ENCODE measurements at regions not wholly inside any gene's neighbourhood (a gene's known extent, or its start where the extent isn't known, plus 50 kb on each side); places are given as distances from the start of the nearest gene placed in this dataset.

DNA sequence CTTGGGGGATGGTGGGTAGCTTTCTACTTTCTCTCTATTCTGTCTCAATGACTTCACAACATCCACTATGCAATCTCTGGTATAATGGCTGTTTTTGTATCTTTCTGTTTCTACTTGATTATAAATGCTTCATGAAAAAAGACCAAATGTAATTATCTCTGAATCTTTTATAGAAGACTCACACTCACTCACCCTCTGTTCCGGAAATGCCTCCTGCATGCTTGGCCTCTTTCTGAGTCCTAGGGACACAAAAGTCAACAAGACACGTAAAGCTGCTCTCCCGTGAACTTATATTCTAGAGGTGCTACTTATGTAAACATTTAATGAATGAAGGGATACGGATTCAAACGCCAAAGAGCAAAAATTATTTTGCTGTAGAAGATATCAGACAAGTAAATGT lies 502.2 kb upstream of the SOX11 start:
- TF ChIP-seq, protein P1, sequence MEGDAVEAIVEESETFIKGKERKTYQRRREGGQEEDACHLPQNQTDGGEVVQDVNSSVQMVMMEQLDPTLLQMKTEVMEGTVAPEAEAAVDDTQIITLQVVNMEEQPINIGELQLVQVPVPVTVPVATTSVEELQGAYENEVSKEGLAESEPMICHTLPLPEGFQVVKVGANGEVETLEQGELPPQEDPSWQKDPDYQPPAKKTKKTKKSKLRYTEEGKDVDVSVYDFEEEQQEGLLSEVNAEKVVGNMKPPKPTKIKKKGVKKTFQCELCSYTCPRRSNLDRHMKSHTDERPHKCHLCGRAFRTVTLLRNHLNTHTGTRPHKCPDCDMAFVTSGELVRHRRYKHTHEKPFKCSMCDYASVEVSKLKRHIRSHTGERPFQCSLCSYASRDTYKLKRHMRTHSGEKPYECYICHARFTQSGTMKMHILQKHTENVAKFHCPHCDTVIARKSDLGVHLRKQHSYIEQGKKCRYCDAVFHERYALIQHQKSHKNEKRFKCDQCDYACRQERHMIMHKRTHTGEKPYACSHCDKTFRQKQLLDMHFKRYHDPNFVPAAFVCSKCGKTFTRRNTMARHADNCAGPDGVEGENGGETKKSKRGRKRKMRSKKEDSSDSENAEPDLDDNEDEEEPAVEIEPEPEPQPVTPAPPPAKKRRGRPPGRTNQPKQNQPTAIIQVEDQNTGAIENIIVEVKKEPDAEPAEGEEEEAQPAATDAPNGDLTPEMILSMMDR (IDR thresholded peaks at IDR 0.05 in 2 of 3, conservative IDR thresholded peaks at IDR 0.05 in 1 of 3; ENCODE audit: borderline replicate concordance in 1 of 3, insufficient read depth in 1 of 3, low read depth in 2 of 3, low read length in 2 of 3) = no peak
- TF ChIP-seq, protein P2, sequence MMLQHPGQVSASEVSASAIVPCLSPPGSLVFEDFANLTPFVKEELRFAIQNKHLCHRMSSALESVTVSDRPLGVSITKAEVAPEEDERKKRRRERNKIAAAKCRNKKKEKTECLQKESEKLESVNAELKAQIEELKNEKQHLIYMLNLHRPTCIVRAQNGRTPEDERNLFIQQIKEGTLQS (IDR thresholded peaks at IDR 0.05) = no peak
- no peak for TF ChIP-seq SIN3A (IDR thresholded peaks at IDR 0.05; ENCODE audit: low read depth)
- no peak for TF ChIP-seq POLR2A (IDR thresholded peaks at IDR 0.05; ENCODE audit: borderline replicate concordance, extremely low read depth, insufficient read depth, insufficient read length)
- no peak for TF ChIP-seq POLR2AphosphoS5 (IDR thresholded peaks at IDR 0.05; ENCODE audit: low read depth, low read length)
- no peak for TF ChIP-seq ELF1 (IDR thresholded peaks at IDR 0.05; ENCODE audit: borderline replicate concordance, low read depth)
- TF ChIP-seq REST (IDR thresholded peaks at IDR 0.05; ENCODE audit: low read depth) = no peak
- no peak for TF ChIP-seq EZH2 (IDR thresholded peaks at IDR 0.05)
- TF ChIP-seq SP1 (IDR thresholded peaks at IDR 0.05; ENCODE audit: low read depth) = no peak
- no peak for TF ChIP-seq RAD21 (IDR thresholded peaks at IDR 0.05; ENCODE audit: low read depth)
- TF ChIP-seq JUND (IDR thresholded peaks at IDR 0.05) = no peak
- no peak for TF ChIP-seq CBX3 (IDR thresholded peaks at IDR 0.05; ENCODE audit: low read depth)
